ENCODE measurements at regions not wholly inside any gene's neighbourhood (a gene's known extent, or its start where the extent isn't known, plus 50 kb on each side); places are given as distances from the start of the nearest gene placed in this dataset.

DNA sequence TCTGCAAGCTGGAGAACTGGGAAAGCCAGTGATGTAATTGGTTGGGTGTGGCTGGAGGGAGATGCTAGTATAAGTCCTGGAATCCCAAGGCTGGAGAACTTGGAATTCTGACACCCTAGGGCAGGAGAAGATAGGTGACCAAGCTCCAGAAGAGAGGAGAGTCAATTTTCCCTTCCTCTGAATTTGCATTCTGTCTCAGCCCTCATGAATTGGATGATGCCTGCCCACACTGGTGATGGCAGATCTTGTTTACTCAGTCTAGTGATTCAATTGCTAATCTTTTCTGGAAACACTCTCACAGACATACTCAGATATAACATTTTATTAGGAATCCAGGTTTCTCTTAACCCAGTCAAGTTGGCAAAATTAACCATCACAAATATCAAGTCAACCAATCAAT, 287.2 kb downstream of the RDH14 start:
- H3K27ac ChIP-seq (ENCODE audit: low read depth in 1 of 2, low read length in 2 of 2) = no peak overlapping the region
- no peaks in the 10 kb centered on the region for H3K27me3 ChIP-seq (ENCODE audit: control insufficient read depth in 4 of 4, insufficient read depth in 4 of 4, low read length in 3 of 4)
- no peaks in the 10 kb centered on the region for H3K4me1 ChIP-seq (ENCODE audit: control insufficient read depth in 4 of 4, insufficient read depth in 4 of 4, low read length in 3 of 4)
- DNase-seq (ENCODE audit: low spot score) = no peak
- no peaks in the 10 kb centered on the region for H3K9me3 ChIP-seq (ENCODE audit: control insufficient read depth in 4 of 4, low read length in 3 of 4)
- TF ChIP-seq YY1 (IDR thresholded peaks at IDR 0.05) (no peak), JUND (IDR thresholded peaks at IDR 0.05) (no peak), TAF1 (conservative IDR thresholded peaks at IDR 0.05) (no peak), SP1 (IDR thresholded peaks at IDR 0.05) (no peak), RAD21 (IDR thresholded peaks at IDR 0.05) (no peak), GABPA (IDR thresholded peaks at IDR 0.05 in 1 of 2, conservative IDR thresholded peaks at IDR 0.05 in 1 of 2) (no peak), RXRA (IDR thresholded peaks at IDR 0.05) (no peak), FOXA2 (IDR thresholded peaks at IDR 0.05) (no peak), NR2F2 (IDR thresholded peaks at IDR 0.05) (no peak), EGR1 (IDR thresholded peaks at IDR 0.05; ENCODE audit: low read depth in 2 of 2) (no peak), FOXA1 (IDR thresholded peaks at IDR 0.05) (no peak)
- TF ChIP-seq, protein P1, sequence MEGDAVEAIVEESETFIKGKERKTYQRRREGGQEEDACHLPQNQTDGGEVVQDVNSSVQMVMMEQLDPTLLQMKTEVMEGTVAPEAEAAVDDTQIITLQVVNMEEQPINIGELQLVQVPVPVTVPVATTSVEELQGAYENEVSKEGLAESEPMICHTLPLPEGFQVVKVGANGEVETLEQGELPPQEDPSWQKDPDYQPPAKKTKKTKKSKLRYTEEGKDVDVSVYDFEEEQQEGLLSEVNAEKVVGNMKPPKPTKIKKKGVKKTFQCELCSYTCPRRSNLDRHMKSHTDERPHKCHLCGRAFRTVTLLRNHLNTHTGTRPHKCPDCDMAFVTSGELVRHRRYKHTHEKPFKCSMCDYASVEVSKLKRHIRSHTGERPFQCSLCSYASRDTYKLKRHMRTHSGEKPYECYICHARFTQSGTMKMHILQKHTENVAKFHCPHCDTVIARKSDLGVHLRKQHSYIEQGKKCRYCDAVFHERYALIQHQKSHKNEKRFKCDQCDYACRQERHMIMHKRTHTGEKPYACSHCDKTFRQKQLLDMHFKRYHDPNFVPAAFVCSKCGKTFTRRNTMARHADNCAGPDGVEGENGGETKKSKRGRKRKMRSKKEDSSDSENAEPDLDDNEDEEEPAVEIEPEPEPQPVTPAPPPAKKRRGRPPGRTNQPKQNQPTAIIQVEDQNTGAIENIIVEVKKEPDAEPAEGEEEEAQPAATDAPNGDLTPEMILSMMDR (IDR thresholded peaks at IDR 0.05; ENCODE audit: low read depth, low read length, missing input control) = no peak
- TF ChIP-seq, protein P2, sequence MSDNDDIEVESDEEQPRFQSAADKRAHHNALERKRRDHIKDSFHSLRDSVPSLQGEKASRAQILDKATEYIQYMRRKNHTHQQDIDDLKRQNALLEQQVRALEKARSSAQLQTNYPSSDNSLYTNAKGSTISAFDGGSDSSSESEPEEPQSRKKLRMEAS (IDR thresholded peaks at IDR 0.05) = no peak
- TF ChIP-seq, protein P3, sequence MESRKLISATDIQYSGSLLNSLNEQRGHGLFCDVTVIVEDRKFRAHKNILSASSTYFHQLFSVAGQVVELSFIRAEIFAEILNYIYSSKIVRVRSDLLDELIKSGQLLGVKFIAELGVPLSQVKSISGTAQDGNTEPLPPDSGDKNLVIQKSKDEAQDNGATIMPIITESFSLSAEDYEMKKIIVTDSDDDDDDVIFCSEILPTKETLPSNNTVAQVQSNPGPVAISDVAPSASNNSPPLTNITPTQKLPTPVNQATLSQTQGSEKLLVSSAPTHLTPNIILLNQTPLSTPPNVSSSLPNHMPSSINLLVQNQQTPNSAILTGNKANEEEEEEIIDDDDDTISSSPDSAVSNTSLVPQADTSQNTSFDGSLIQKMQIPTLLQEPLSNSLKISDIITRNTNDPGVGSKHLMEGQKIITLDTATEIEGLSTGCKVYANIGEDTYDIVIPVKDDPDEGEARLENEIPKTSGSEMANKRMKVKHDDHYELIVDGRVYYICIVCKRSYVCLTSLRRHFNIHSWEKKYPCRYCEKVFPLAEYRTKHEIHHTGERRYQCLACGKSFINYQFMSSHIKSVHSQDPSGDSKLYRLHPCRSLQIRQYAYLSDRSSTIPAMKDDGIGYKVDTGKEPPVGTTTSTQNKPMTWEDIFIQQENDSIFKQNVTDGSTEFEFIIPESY (IDR thresholded peaks at IDR 0.05) = no peak
- TF ChIP-seq, protein P4, sequence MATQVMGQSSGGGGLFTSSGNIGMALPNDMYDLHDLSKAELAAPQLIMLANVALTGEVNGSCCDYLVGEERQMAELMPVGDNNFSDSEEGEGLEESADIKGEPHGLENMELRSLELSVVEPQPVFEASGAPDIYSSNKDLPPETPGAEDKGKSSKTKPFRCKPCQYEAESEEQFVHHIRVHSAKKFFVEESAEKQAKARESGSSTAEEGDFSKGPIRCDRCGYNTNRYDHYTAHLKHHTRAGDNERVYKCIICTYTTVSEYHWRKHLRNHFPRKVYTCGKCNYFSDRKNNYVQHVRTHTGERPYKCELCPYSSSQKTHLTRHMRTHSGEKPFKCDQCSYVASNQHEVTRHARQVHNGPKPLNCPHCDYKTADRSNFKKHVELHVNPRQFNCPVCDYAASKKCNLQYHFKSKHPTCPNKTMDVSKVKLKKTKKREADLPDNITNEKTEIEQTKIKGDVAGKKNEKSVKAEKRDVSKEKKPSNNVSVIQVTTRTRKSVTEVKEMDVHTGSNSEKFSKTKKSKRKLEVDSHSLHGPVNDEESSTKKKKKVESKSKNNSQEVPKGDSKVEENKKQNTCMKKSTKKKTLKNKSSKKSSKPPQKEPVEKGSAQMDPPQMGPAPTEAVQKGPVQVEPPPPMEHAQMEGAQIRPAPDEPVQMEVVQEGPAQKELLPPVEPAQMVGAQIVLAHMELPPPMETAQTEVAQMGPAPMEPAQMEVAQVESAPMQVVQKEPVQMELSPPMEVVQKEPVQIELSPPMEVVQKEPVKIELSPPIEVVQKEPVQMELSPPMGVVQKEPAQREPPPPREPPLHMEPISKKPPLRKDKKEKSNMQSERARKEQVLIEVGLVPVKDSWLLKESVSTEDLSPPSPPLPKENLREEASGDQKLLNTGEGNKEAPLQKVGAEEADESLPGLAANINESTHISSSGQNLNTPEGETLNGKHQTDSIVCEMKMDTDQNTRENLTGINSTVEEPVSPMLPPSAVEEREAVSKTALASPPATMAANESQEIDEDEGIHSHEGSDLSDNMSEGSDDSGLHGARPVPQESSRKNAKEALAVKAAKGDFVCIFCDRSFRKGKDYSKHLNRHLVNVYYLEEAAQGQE (IDR thresholded peaks at IDR 0.05) = no peak
- TF ChIP-seq, protein P5, sequence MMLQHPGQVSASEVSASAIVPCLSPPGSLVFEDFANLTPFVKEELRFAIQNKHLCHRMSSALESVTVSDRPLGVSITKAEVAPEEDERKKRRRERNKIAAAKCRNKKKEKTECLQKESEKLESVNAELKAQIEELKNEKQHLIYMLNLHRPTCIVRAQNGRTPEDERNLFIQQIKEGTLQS (IDR thresholded peaks at IDR 0.05) = no peak
- H3K4me3 ChIP-seq (ENCODE audit: low read depth in 1 of 3, low read length in 3 of 3) = no peak overlapping the region
- H3K9ac ChIP-seq (ENCODE audit: low read depth in 1 of 2, low read length in 2 of 2) = no peak overlapping the region
- no peaks in the 10 kb centered on the region for H3K36me3 ChIP-seq (ENCODE audit: control insufficient read depth in 4 of 4, insufficient read depth in 3 of 4, low read depth in 1 of 4, low read length in 3 of 4)

DNA sequence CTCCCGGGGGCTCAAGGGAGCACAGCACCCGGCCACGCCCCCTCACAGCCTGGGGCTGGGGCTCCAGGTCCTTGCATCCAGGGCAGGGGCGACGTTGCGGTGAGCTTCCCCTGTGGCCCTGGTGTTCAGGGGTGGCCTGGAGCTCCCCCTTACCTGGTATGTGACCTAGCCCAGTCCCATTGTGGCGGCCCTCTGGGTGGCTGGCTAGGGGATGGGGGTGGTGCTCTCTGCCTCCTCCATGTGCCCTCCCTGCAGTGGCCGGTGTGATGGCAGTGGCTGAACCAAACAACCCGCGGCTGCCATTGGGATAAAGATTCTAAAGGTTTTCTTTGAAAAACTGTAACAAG, 288.3 kb downstream of the RDH14 start:
- Histone ChIP-seq H3K4me1 (ENCODE audit: control insufficient read depth in 4 of 4, insufficient read depth in 4 of 4, low read length in 3 of 4) (no peaks in the 10 kb centered on the region), H3K9ac (ENCODE audit: low read depth in 1 of 2, low read length in 2 of 2) (no peak overlapping the region), H3K36me3 (ENCODE audit: control insufficient read depth in 4 of 4, insufficient read depth in 3 of 4, low read depth in 1 of 4, low read length in 3 of 4) (no peaks in the 10 kb centered on the region), H3K27me3 (ENCODE audit: control insufficient read depth in 4 of 4, insufficient read depth in 4 of 4, low read length in 3 of 4) (no peaks in the 10 kb centered on the region), H3K9me3 (ENCODE audit: control insufficient read depth in 4 of 4, low read length in 3 of 4) (no peaks in the 10 kb centered on the region), H3K4me3 (ENCODE audit: low read depth in 1 of 3, low read length in 3 of 3) (no peak overlapping the region), H3K27ac (ENCODE audit: low read depth in 1 of 2, low read length in 2 of 2) (no peak overlapping the region)
- WGBS = 87% methylated on average over 10 of the region's 10 CpGs
- no peak for DNase-seq (ENCODE audit: low spot score)
- TF ChIP-seq SP1 (IDR thresholded peaks at IDR 0.05) (no peak), TAF1 (conservative IDR thresholded peaks at IDR 0.05) (no peak), RAD21 (IDR thresholded peaks at IDR 0.05) (no peak), HNF4G (IDR thresholded peaks at IDR 0.05) (no peak), NR2F2 (IDR thresholded peaks at IDR 0.05) (no peak), HNF4A (conservative IDR thresholded peaks at IDR 0.05) (no peak)
- TF ChIP-seq, protein P4 (IDR thresholded peaks at IDR 0.05) = no peak
- TF ChIP-seq, protein P5 (IDR thresholded peaks at IDR 0.05) = no peak
- TF ChIP-seq, protein P3 (IDR thresholded peaks at IDR 0.05) = no peak

All from liver (tissue), 8 donors.